Panc1 (cell line): ENCODE measurements at regions not wholly inside any gene's neighbourhood (a gene's known extent, or its start where the extent isn't known, plus 50 kb on each side); places are given as distances from the start of the nearest gene placed in this dataset.

Experiments used
- ATAC-seq: fragments of 200-7000 bp; cut with Tn5 transposase; 2 replicates; pipeline ENCODE4 v1.9.1; 2020; ENCODE audit warnings: mild to moderate bottlenecking, moderate library complexity
- BruUV-seq: library from RNA; stranded (reverse); fragments of 400-500 nt; replicated peaks from 2 replicates; lab custom pipeline; 2021; lab: Mats Ljungman, UMichigan
- CTCF ChIA-PET: fragments of 300-600 bp; sonication (Branson Sonifier 250); formaldehyde crosslinking; loops from one replicate; lab custom pipeline; 2022; ENCODE audit warnings: antibody characterized with exemption; lab: Charles Lee
- POLR2A ChIA-PET: fragments of 300-600 bp; sonication (Branson Sonifier 250); formaldehyde crosslinking; loops from one replicate; lab custom pipeline; 2022; ENCODE audit warnings: antibody characterized with exemption; lab: Charles Lee
- DNase-seq: peaks from one replicate; pipeline ENCODE4 v3.0.0-alpha.2; 2010; ENCODE audit warnings: low read depth, low spot score
- H3K27ac ChIP-seq: 2 replicates; pipeline ENCODE4 v1.5.1; 2011; ENCODE audit warnings: mild to moderate bottlenecking, low read length, inconsistent platforms
- H3K27me3 ChIP-seq: fragments of 200-500 bp; sonication (Bioruptor generic); 2 replicates; pipeline ENCODE4 v1.6.0; 2014; ENCODE audit warnings: low read length, inconsistent platforms; ENCODE audit not compliant: control insufficient read depth, insufficient read depth
- H3K36me3 ChIP-seq: fragments of 200-500 bp; sonication (Bioruptor generic); 2 replicates; pipeline ENCODE4 v1.5.1; 2014; ENCODE audit warnings: inconsistent platforms, mild to moderate bottlenecking, low read length, moderate library complexity; ENCODE audit not compliant: control insufficient read depth, insufficient read depth
- H3K4me1 ChIP-seq: 2 replicates; pipeline ENCODE4 v1.5.1; 2011; ENCODE audit warnings: inconsistent platforms, mild to moderate bottlenecking, low read length, moderate library complexity; ENCODE audit not compliant: control insufficient read depth, insufficient read depth
- H3K4me3 ChIP-seq, 2 experiments: 2 replicates each; pipeline ENCODE4 v1.5.1; 2011 to 2012; ENCODE audit warnings: low read depth in 2 of 2, low read length in 2 of 2, mild to moderate bottlenecking in 2 of 2, inconsistent platforms in 1 of 2, moderate library complexity in 1 of 2
- H3K9me3 ChIP-seq: fragments of 200-500 bp; sonication (Bioruptor generic); 2 replicates; pipeline ENCODE4 v1.5.1; 2014; ENCODE audit warnings: low read depth, mild to moderate bottlenecking, inconsistent platforms, low read length, moderate library complexity; ENCODE audit not compliant: control insufficient read depth, insufficient read depth
- POLR2AphosphoS5 ChIP-seq: IDR thresholded peaks from 2 replicates; pipeline ENCODE4 v1.6.1; 2012; ENCODE audit warnings: mild to moderate bottlenecking, low read depth, low read length, moderate library complexity
- SIN3A ChIP-seq: IDR thresholded peaks from 2 replicates; pipeline ENCODE4 v1.6.1; 2012; ENCODE audit warnings: low read depth, mild to moderate bottlenecking, low read length, moderate library complexity, borderline replicate concordance; ENCODE audit not compliant: insufficient read depth
- TCF7L2 ChIP-seq: IDR thresholded peaks from 2 replicates; pipeline ENCODE4 v1.6.1; 2011; ENCODE audit warnings: mild to moderate bottlenecking, low read depth, low read length, inconsistent platforms
- in situ Hi-C: cut with HindIII; loops from 2 replicates; pipeline ENCODE4 v1.10.0; 2016; ENCODE audit warnings: low sequenced_read_pairs, low pct_unique_long_range_greater_than_20kb
- intact Hi-C: fragments of 100-400 bp; cut with micrococcal nuclease; formaldehyde crosslinking; loops from one replicate; pipeline ENCODE4 v1.10.0; 2022; ENCODE audit not compliant: unreplicated experiment
- TF ChIP-seq, protein P1 (sequence below), 2 experiments: IDR thresholded peaks; 2 replicates each; pipeline ENCODE4 v1.6.1; 2011 to 2012; ENCODE audit warnings: low read depth in 2 of 2, control low read depth in 1 of 2, low read length in 1 of 2, mild to moderate bottlenecking in 1 of 2, moderate library complexity in 1 of 2; ENCODE audit not compliant: insufficient read depth in 1 of 2
- TF ChIP-seq, protein P2 (sequence below): fragments of 450-650 bp; IDR thresholded peaks from 2 replicates; pipeline ENCODE4 v1.5.1; 2017; ENCODE audit warnings: mild to moderate bottlenecking

DNA sequence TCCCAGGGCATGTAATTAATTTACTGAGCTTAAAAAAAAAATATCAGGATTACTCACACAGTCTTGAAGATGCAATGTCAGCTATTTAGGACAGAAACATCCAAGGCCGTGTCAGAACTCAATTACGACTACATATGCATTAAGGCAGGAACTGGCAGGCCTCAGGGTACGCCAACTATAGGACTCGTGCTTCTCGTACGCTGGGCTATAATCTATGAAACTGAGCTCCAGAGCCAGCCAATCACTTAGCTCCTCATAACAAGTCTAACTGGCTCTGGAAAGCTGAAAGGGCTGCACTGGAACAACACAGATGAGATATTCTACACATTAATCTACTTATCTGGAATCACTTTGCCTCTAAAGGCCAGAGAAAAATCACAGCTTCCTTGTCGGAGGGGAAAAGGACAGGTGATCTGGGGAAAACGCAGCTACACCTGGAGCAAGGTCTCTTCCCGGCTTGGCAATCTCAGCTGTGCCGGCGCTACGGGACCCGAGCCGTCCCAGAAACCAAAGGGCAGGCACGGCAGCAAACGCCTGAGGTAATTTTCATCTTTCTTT, 212.0 kb downstream of the DEPDC1B start:
- intact Hi-C loops (no loop called here), in situ Hi-C loops (no loop called here)
- Histone ChIP-seq H3K27ac (no peak overlapping the region), H3K9me3 (no peaks in the 10 kb centered on the region), H3K36me3 (no peaks in the 10 kb centered on the region), H3K4me3 (no peak overlapping the region; a peak in 1 of 4 replicates), H3K4me1 (no peaks in the 10 kb centered on the region), H3K27me3 (no peaks in the 10 kb centered on the region)
- ChIA-PET CTCF (interaction anchor here (0.5 kb wide), 1 partner anchor 1060 kb away, joined by 7 read pairs; no protein-coding TSS in a partner anchor), POLR2A (no interaction called here)
- no peak for TF ChIP-seq SIN3A
- TF ChIP-seq, protein P1, sequence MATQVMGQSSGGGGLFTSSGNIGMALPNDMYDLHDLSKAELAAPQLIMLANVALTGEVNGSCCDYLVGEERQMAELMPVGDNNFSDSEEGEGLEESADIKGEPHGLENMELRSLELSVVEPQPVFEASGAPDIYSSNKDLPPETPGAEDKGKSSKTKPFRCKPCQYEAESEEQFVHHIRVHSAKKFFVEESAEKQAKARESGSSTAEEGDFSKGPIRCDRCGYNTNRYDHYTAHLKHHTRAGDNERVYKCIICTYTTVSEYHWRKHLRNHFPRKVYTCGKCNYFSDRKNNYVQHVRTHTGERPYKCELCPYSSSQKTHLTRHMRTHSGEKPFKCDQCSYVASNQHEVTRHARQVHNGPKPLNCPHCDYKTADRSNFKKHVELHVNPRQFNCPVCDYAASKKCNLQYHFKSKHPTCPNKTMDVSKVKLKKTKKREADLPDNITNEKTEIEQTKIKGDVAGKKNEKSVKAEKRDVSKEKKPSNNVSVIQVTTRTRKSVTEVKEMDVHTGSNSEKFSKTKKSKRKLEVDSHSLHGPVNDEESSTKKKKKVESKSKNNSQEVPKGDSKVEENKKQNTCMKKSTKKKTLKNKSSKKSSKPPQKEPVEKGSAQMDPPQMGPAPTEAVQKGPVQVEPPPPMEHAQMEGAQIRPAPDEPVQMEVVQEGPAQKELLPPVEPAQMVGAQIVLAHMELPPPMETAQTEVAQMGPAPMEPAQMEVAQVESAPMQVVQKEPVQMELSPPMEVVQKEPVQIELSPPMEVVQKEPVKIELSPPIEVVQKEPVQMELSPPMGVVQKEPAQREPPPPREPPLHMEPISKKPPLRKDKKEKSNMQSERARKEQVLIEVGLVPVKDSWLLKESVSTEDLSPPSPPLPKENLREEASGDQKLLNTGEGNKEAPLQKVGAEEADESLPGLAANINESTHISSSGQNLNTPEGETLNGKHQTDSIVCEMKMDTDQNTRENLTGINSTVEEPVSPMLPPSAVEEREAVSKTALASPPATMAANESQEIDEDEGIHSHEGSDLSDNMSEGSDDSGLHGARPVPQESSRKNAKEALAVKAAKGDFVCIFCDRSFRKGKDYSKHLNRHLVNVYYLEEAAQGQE (IDR thresholded peaks at IDR 0.05; ENCODE audit: insufficient read depth in 1 of 2, low read depth in 2 of 2, low read length in 1 of 2), result no peak
- DNase-seq, result no peak
- BruUV-seq, result no TSS peak
- ATAC-seq, result no peak

- intact Hi-C loops, result no loop called here
- in situ Hi-C loops, result no loop called here
- no TSS peak for BruUV-seq
- ATAC-seq, result no peak
- no peaks in the 10 kb centered on the region for H3K9me3 ChIP-seq
- no peak for DNase-seq
- H3K4me1 ChIP-seq, result no peaks in the 10 kb centered on the region
- CTCF ChIA-PET, result no interaction called here
- no peak for TF ChIP-seq SIN3A
- TF ChIP-seq, protein P1 (IDR thresholded peaks at IDR 0.05; ENCODE audit: insufficient read depth in 1 of 2, low read depth in 2 of 2, low read length in 1 of 2), result no peak
- TF ChIP-seq, protein P2, sequence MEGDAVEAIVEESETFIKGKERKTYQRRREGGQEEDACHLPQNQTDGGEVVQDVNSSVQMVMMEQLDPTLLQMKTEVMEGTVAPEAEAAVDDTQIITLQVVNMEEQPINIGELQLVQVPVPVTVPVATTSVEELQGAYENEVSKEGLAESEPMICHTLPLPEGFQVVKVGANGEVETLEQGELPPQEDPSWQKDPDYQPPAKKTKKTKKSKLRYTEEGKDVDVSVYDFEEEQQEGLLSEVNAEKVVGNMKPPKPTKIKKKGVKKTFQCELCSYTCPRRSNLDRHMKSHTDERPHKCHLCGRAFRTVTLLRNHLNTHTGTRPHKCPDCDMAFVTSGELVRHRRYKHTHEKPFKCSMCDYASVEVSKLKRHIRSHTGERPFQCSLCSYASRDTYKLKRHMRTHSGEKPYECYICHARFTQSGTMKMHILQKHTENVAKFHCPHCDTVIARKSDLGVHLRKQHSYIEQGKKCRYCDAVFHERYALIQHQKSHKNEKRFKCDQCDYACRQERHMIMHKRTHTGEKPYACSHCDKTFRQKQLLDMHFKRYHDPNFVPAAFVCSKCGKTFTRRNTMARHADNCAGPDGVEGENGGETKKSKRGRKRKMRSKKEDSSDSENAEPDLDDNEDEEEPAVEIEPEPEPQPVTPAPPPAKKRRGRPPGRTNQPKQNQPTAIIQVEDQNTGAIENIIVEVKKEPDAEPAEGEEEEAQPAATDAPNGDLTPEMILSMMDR, result no peak
- TF ChIP-seq TCF7L2, result no peak
- TF ChIP-seq POLR2AphosphoS5, result no peak
- H3K27me3 ChIP-seq, result no peaks in the 10 kb centered on the region
- H3K36me3 ChIP-seq, result no peaks in the 10 kb centered on the region
- POLR2A ChIA-PET, result no interaction called here
- H3K4me3 ChIP-seq, result no peak overlapping the region
- H3K27ac ChIP-seq, result no peak overlapping the region
Measured at GRCh38 chr5:60487476-60487875, 212.5 kb downstream of the DEPDC1B start.
